ENCODE measurements at regions not wholly inside any gene's neighbourhood (a gene's known extent, or its start where the extent isn't known, plus 50 kb on each side); places are given as distances from the start of the nearest gene placed in this dataset.

DNA sequence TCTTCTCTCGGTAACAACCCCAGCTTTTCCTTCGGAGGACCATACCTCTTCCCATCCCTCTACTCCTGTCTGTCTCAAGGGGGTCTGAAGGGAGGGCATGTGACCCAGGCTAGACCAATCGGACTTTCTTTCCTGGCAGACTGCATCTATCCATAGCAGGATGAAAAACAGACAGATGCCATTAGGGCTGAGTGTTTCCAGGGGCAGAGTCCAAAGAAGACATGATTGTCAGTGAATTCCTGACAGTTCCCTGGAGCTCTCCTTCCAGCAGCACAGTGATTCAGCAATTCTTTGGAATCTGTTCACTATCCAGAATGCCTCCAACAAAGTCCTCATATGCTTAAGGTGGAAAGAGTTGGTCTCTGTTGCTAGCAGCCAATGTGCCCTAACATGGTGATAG lies 189.8 kb downstream of the KCTD12 start:
- H3K14ac ChIP-seq (ENCODE audit: insufficient read depth, low read length): no peak overlapping the region
- H2AFZ ChIP-seq (ENCODE audit: low read length): no peak overlapping the region
- 0 out of 4 replicates have a peak, but pooled peaks cover 0 to 3% of the 10 kb centered on the region in 2 experiments for H3K4me1 Mint-ChIP-seq
- no peak overlapping the region for H3K23ac ChIP-seq (ENCODE audit: insufficient read length, low read depth, low read length)
- H3T11ph ChIP-seq (ENCODE audit: low read length): no peak overlapping the region
- H4K8ac ChIP-seq (replicated peaks; ENCODE audit: insufficient read length, low read depth, low read length): no peak overlapping the region
- H2BK15ac ChIP-seq (ENCODE audit: low read depth, low read length): no peak overlapping the region
- H3K9ac ChIP-seq (ENCODE audit: extremely low read depth, insufficient read length, low read length): no peak overlapping the region
- H3K27me3 ChIP-seq (ENCODE audit: insufficient read depth, low read length): no peaks in the 10 kb centered on the region
- H3K56ac ChIP-seq (ENCODE audit: insufficient read length, low read depth, low read length): no peak overlapping the region
- DNase-seq: no peak
- H3K79me2 ChIP-seq (ENCODE audit: insufficient read depth, low read length): no peaks in the 10 kb centered on the region
- no peaks in the 10 kb centered on the region for H3K9me3 Mint-ChIP-seq
- no peaks in the 10 kb centered on the region for H3K79me1 ChIP-seq (ENCODE audit: insufficient read depth, low read depth, low read length, poor library complexity, severe bottlenecking)
- no peak overlapping the region for H2BK20ac ChIP-seq (ENCODE audit: low read depth, low read length, poor library complexity, severe bottlenecking)
- H4K91ac ChIP-seq (ENCODE audit: insufficient read length, low read depth, low read length): no peak overlapping the region
- H3K27ac Mint-ChIP-seq: peak overlapping the region in 1 of 3 experiments; percentile 21; a peak in 1 of 7 replicates
- H3K18ac ChIP-seq (ENCODE audit: insufficient read length, low read depth, low read length): no peak overlapping the region
- H3K4me1 ChIP-seq (ENCODE audit: insufficient read depth, low read length): no peaks in the 10 kb centered on the region
- H4K20me1 ChIP-seq (ENCODE audit: control insufficient read depth, insufficient read depth, insufficient read length): no peaks in the 10 kb centered on the region
- H2BK120ac ChIP-seq (ENCODE audit: low read depth, low read length, poor library complexity, severe bottlenecking): no peak overlapping the region
- H3K4ac ChIP-seq (ENCODE audit: low read depth, low read length): no peak overlapping the region
- H3K4me3 Mint-ChIP-seq: no peak overlapping the region
- no peak overlapping the region for H3K27ac ChIP-seq (ENCODE audit: insufficient read length, low read depth, low read length)
- no peak overlapping the region for H2AK5ac ChIP-seq (ENCODE audit: insufficient read length, low read length)
- no peak overlapping the region for H2BK12ac ChIP-seq (ENCODE audit: insufficient read length, low read depth, low read length)
- no peak overlapping the region for H4K5ac ChIP-seq (ENCODE audit: insufficient read length, low read depth, low read length)
- WGBS (ENCODE audit: extremely low coverage, insufficient read length, low lambda C conversion rate): no CpG with 5 or more reads among the region's 3 CpGs
- H3K23me2 ChIP-seq (ENCODE audit: insufficient read length, low read depth, low read length, poor library complexity, severe bottlenecking): no peaks in the 10 kb centered on the region
- no peak overlapping the region for H3K4me2 ChIP-seq (ENCODE audit: insufficient read depth, insufficient read length, low read length)
- H2BK5ac ChIP-seq (ENCODE audit: insufficient read length, low read length): no peak overlapping the region
- no peaks in the 10 kb centered on the region; the same call in 1 of the 2 replicates for H3K27me3 Mint-ChIP-seq (ENCODE audit: low read depth)
- H3K36me3 Mint-ChIP-seq (ENCODE audit: insufficient read depth in 1 of 3, low read depth in 3 of 3): no peaks in the 10 kb centered on the region
- TF ChIP-seq, protein P1, sequence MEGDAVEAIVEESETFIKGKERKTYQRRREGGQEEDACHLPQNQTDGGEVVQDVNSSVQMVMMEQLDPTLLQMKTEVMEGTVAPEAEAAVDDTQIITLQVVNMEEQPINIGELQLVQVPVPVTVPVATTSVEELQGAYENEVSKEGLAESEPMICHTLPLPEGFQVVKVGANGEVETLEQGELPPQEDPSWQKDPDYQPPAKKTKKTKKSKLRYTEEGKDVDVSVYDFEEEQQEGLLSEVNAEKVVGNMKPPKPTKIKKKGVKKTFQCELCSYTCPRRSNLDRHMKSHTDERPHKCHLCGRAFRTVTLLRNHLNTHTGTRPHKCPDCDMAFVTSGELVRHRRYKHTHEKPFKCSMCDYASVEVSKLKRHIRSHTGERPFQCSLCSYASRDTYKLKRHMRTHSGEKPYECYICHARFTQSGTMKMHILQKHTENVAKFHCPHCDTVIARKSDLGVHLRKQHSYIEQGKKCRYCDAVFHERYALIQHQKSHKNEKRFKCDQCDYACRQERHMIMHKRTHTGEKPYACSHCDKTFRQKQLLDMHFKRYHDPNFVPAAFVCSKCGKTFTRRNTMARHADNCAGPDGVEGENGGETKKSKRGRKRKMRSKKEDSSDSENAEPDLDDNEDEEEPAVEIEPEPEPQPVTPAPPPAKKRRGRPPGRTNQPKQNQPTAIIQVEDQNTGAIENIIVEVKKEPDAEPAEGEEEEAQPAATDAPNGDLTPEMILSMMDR (conservative IDR thresholded peaks at IDR 0.05): no peak
- no peaks in the 10 kb centered on the region for H3K9me3 ChIP-seq (ENCODE audit: control insufficient read depth, low read depth, low read length)
